Neuronal stem cell (in vitro differentiated cells): ENCODE measurements at regions not wholly inside any gene's neighbourhood (a gene's known extent, or its start where the extent isn't known, plus 50 kb on each side); places are given as distances from the start of the nearest gene placed in this dataset.
"Not testable (repeated sequence)": the region's sequence is repeated elsewhere in the genome, so short reads cannot be mapped to it uniquely, and the experiment has no call there.

Source experiments
- DNase-seq: peaks from one replicate; pipeline ENCODE4 v3.0.0-alpha.2; 2013; ENCODE audit warnings: low spot score
- H2AFZ ChIP-seq: one replicate; pipeline ENCODE4 v1.6.1; 2013; ENCODE audit warnings: mild to moderate bottlenecking, low read length, inconsistent platforms
- H2AK5ac ChIP-seq: 2 replicates; pipeline ENCODE4 v1.6.1; 2013; ENCODE audit warnings: low read depth, mild to moderate bottlenecking, inconsistent platforms, low read length, moderate library complexity, mixed read lengths
- H2BK120ac ChIP-seq: 2 replicates; pipeline ENCODE4 v1.6.1; 2013; ENCODE audit warnings: low read depth, mild to moderate bottlenecking, inconsistent platforms, low read length, moderate library complexity, mixed read lengths
- H2BK12ac ChIP-seq: one replicate; pipeline ENCODE4 v1.6.1; 2013; ENCODE audit warnings: low read length, inconsistent platforms
- H2BK15ac ChIP-seq: 2 replicates; pipeline ENCODE4 v1.6.1; 2013; ENCODE audit warnings: mild to moderate bottlenecking, low read length, inconsistent platforms, mixed read lengths
- H2BK5ac ChIP-seq: one replicate; pipeline ENCODE4 v1.6.1; 2013; ENCODE audit warnings: inconsistent platforms, mild to moderate bottlenecking, low read length, moderate library complexity
- H3K14ac ChIP-seq: one replicate; pipeline ENCODE4 v1.6.1; 2013; ENCODE audit warnings: low read length, inconsistent platforms
- H3K18ac ChIP-seq: 2 replicates; pipeline ENCODE4 v1.6.1; 2013; ENCODE audit warnings: low read length, inconsistent platforms
- H3K23ac ChIP-seq: 2 replicates; pipeline ENCODE4 v1.6.1; 2013; ENCODE audit warnings: low read depth, mild to moderate bottlenecking, mixed read lengths, low read length, inconsistent platforms; ENCODE audit not compliant: poor library complexity
- H3K27ac ChIP-seq: replicated peaks from 3 replicates; pipeline ENCODE4 v1.5.1; 2013; ENCODE audit warnings: low read length, inconsistent platforms
- H3K27me3 ChIP-seq, 3 experiments: 2 replicates each; pipeline ENCODE4 v1.6.1; 2013; ENCODE audit warnings: low read length in 3 of 3, mild to moderate bottlenecking in 2 of 3, inconsistent platforms in 1 of 3, low read depth in 1 of 3, mixed read lengths in 1 of 3, moderate library complexity in 1 of 3; ENCODE audit not compliant: control insufficient read depth in 3 of 3, insufficient read depth in 3 of 3
- H3K36me3 ChIP-seq, 2 donors: replicated peaks in 1 of 2; 2 replicates each; pipeline ENCODE4 v1.6.1; 2013; ENCODE audit warnings: low read length in 2 of 2; ENCODE audit not compliant: control insufficient read depth in 2 of 2, insufficient read depth in 2 of 2
- H3K4ac ChIP-seq: 2 replicates; pipeline ENCODE4 v1.6.1; 2013; ENCODE audit warnings: inconsistent platforms, mild to moderate bottlenecking, low read length, moderate library complexity
- H3K4me1 ChIP-seq, 2 donors: 1 replicate in 1 of 2; 2 replicates in 1 of 2; pipeline ENCODE4 v1.6.1; 2013; ENCODE audit warnings: low read length in 2 of 2, low read depth in 1 of 2; ENCODE audit not compliant: control insufficient read depth in 2 of 2, insufficient read depth in 1 of 2
- H3K4me2 ChIP-seq: one replicate; pipeline ENCODE4 v1.6.1; 2013; ENCODE audit warnings: mild to moderate bottlenecking, low read length, inconsistent platforms; ENCODE audit not compliant: insufficient read depth, poor library complexity, severe bottlenecking
- H3K4me3 ChIP-seq, 2 donors: 2 replicates each; pipeline ENCODE4 v1.5.1; 2013; ENCODE audit warnings: low read length in 2 of 2, mild to moderate bottlenecking in 2 of 2, inconsistent platforms in 1 of 2, moderate library complexity in 1 of 2
- H3K79me1 ChIP-seq: one replicate; pipeline ENCODE4 v1.6.1; 2013; ENCODE audit warnings: low read depth, mild to moderate bottlenecking, inconsistent platforms, low read length, moderate library complexity
- H3K9ac ChIP-seq: one replicate; pipeline ENCODE4 v1.6.1; 2013; ENCODE audit warnings: mild to moderate bottlenecking, low read depth, low read length, inconsistent platforms; ENCODE audit not compliant: poor library complexity
- H3K9me3 ChIP-seq, 2 donors: replicated peaks in 1 of 2; 2 replicates each; pipeline versions ENCODE3 to v1.6.1; 2013; ENCODE audit warnings: low read length in 2 of 2, mild to moderate bottlenecking in 2 of 2, inconsistent platforms in 1 of 2, low read depth in 1 of 2, mixed read lengths in 1 of 2, moderate library complexity in 1 of 2; ENCODE audit not compliant: control insufficient read depth in 2 of 2, insufficient read depth in 1 of 2
- H4K8ac ChIP-seq: one replicate; pipeline ENCODE4 v1.6.1; 2013; ENCODE audit warnings: low read depth, mild to moderate bottlenecking, inconsistent platforms, low read length, moderate library complexity
- H4K91ac ChIP-seq: one replicate; pipeline ENCODE4 v1.6.1; 2013; ENCODE audit warnings: low read length, low read depth, mild to moderate bottlenecking, inconsistent platforms; ENCODE audit not compliant: poor library complexity
- WGBS, 2 donors: extraction: QIAGEN DNeasy Blood & Tissue Kit; methylation state at CpG; one replicate each; pipeline ENCODE4 v1.1.7; 2013; ENCODE audit warnings: missing lambda C conversion rate in 2 of 2, mixed read lengths in 1 of 2; ENCODE audit not compliant: insufficient read length in 2 of 2, insufficient replicate concordance in 1 of 2; ENCODE audit errors: extremely low coverage in 2 of 2; 5-methylcytosine and 5-hydroxymethylcytosine counted together

DNA sequence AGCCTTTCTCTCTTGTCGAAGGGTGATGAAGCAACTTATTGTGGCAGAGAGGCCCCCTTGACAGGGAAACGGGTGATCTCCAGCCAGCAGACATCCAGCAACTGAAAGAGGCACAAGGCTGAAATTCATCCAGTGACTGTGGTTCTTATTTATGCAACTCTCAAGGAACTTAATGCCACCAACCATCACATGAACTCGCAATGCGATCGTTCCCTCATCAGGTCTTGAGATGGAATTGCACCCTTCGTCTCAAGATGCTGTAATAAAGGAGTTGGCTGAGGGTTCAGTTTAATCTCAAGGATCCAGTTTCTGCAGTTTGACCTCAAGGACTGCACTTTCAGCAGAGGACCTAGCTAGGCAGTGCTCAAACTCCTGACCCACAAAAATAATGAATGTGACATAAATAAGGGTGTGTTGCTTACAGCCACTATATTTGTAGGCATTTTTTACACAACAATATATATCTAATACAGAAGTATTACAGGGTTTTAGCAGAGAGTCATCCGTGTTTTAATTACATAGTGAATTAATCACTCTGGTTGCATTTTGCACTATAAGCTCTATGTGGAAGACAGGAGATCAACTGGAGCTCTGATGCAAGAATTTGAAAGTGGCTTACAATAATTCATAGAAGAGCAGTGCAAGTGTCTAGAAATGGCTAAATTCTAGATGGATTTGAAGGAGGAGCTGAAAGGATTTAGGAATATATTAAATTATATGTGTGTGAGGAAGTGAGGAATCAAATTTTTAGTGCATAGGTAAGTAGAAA lies 957.8 kb upstream of the CTNND2 start:
- Histone ChIP-seq H3K23ac (no peak overlapping the region), H4K91ac (no peak overlapping the region), H3K18ac (no peak overlapping the region), H3K27me3 (no peaks in the 10 kb centered on the region), H3K4me2 (no peak overlapping the region), H3K79me1 (no peaks in the 10 kb centered on the region), H4K8ac (no peak overlapping the region), H2BK15ac (no peak overlapping the region), H3K4ac (no peak overlapping the region), H3K9ac (no peak overlapping the region), H2BK120ac (no peak overlapping the region), H3K4me1 (peaks cover 0 to 2% of the 10 kb centered on the region in 2 donors), H3K36me3 (no peaks in the 10 kb centered on the region), H2BK5ac (no peak overlapping the region), H3K14ac (no peak overlapping the region), H3K9me3 (no peaks in the 10 kb centered on the region), H3K27ac (no peak overlapping the region), H2BK12ac (no peak overlapping the region), H2AK5ac (no peak overlapping the region), H2AFZ (no peak overlapping the region), H3K4me3 (no peak overlapping the region)
- WGBS, 2 donors: no CpG with 5 or more reads among the region's 7 CpGs
- DNase-seq: no peak

DNA sequence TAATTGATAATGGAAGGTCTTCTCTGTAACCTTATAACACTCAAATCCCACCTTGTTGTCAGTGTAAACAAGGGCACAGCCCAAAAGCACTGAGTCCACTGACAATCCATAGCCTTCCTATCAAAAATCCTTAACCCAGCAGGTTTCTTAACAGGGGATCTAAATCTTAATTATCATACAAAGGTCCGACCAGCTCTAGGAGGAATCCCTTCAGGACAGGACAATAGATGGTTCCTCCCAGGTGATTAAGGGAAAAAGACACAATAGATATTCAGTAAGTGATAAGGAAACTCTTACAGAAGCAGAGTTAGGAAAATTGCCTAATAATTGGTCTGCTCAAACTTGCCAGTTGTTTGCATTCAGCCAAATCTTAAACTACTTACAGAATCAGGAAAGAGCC lies 951.9 kb upstream of the CTNND2 start:
- H3K36me3 ChIP-seq, H2BK5ac ChIP-seq, H3K4me2 ChIP-seq, H2BK120ac ChIP-seq, H3K27ac ChIP-seq, H4K91ac ChIP-seq, H2BK15ac ChIP-seq, H2AK5ac ChIP-seq, H3K9me3 ChIP-seq, H3K4me3 ChIP-seq, H3K23ac ChIP-seq, H4K8ac ChIP-seq, H3K18ac ChIP-seq, H3K79me1 ChIP-seq, H3K4ac ChIP-seq, H2BK12ac ChIP-seq, H3K4me1 ChIP-seq, DNase-seq, H3K27me3 ChIP-seq, H3K9ac ChIP-seq, H2AFZ ChIP-seq, H3K14ac ChIP-seq: not testable (repeated sequence)
- no CpG with 5 or more reads among the region's 1 CpG for WGBS, 2 donors

DNA sequence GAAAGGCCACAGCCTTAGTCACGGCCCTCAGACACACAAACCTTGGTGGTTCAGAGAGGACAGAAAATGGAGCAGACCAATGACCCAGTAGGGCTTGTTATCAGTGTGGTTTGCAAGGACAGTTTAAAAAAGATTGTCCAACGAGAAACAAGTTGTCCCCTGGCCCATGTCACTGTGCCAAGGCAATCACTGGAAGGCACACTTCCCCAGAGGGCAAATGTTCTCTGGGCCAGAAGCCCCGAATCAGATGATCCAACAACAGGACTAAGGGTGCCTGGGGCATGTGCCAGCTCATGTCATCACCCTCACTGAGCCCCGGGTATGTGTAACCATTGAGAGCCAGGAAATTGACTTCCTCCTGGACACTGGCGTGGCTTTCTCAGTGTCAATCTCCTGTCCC lies 950.1 kb upstream of the CTNND2 start:
- Histone ChIP-seq H3K36me3 (no peaks in the 10 kb centered on the region), H2BK5ac (no peak overlapping the region), H4K8ac (no peak overlapping the region), H3K9me3 (no peaks in the 10 kb centered on the region), H3K9ac (no peak overlapping the region), H3K27me3 (no peaks in the 10 kb centered on the region), H2AFZ (no peak overlapping the region), H4K91ac (no peak overlapping the region), H3K4me2 (no peak overlapping the region), H3K27ac (no peak overlapping the region), H2BK15ac (no peak overlapping the region), H3K4me3 (no peak overlapping the region), H3K79me1 (no peaks in the 10 kb centered on the region), H2AK5ac (no peak overlapping the region), H2BK12ac (no peak overlapping the region), H2BK120ac (no peak overlapping the region), H3K4me1 (peaks cover 0 to 3% of the 10 kb centered on the region in 2 donors), H3K14ac (no peak overlapping the region), H3K23ac (no peak overlapping the region), H3K18ac (no peak overlapping the region), H3K4ac (no peak overlapping the region)
- DNase-seq: no peak
- no CpG with 5 or more reads among the region's 5 CpGs for whole genome bisulfite sequencing, 2 donors

DNA sequence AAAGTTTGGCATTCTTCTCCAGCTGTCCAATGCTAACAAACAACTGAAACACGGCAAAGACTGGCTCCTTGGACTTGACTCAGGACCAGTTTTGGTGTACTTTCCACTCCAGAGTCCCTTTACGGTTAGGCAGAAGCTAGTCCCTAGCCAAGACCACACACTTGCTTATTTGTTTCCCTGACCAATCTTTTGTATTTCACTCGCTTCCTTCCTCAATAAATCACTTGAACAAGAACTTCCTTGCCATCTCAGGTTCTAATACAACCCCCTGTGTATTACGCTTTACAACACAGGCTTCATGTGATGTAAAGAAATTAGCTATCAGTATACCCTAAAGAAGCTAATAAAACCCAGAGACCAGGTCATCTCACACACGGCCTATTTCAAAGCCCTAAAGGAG lies 947.5 kb upstream of the CTNND2 start:
- no peak for DNase-seq
- H3K36me3 ChIP-seq: no peaks in the 10 kb centered on the region
- no peak overlapping the region for H2BK120ac ChIP-seq
- no peak overlapping the region for H2BK5ac ChIP-seq
- no peak overlapping the region for H4K91ac ChIP-seq
- H3K23ac ChIP-seq: no peak overlapping the region
- no peak overlapping the region for H3K14ac ChIP-seq
- H3K4me1 ChIP-seq: peaks cover 0 to 3% of the 10 kb centered on the region in 2 donors
- no peak overlapping the region for H3K9ac ChIP-seq
- H2AFZ ChIP-seq: no peak overlapping the region
- H3K4me2 ChIP-seq: no peak overlapping the region
- H2AK5ac ChIP-seq: no peak overlapping the region
- no peaks in the 10 kb centered on the region for H3K27me3 ChIP-seq
- H4K8ac ChIP-seq: no peak overlapping the region
- H3K4me3 ChIP-seq: no peak overlapping the region
- no CpG with 5 or more reads among the region's 5 CpGs for WGBS, 2 donors
- no peaks in the 10 kb centered on the region for H3K9me3 ChIP-seq
- H3K27ac ChIP-seq: no peak overlapping the region
- no peak overlapping the region for H3K4ac ChIP-seq
- no peak overlapping the region for H2BK12ac ChIP-seq
- no peak overlapping the region for H2BK15ac ChIP-seq
- no peak overlapping the region for H3K18ac ChIP-seq
- H3K79me1 ChIP-seq: no peaks in the 10 kb centered on the region
